Ovary (tissue), 7 donors: ENCODE measurements at regions not wholly inside any gene's neighbourhood (a gene's known extent, or its start where the extent isn't known, plus 50 kb on each side); places are given as distances from the start of the nearest gene placed in this dataset.
A peak's percentile ranks its signal among the peaks of the same experiment; 100 is the strongest.
"Not testable (repeated sequence)": the region's sequence is repeated elsewhere in the genome, so short reads cannot be mapped to it uniquely, and the experiment has no call there.

Experiments
- DNase-seq, 5 donors: peaks; one replicate each; pipeline ENCODE4 v3.0.0-alpha.2; 2019 to 2020
- H3K27ac ChIP-seq, 2 donors: fragments of 200-600 bp; one replicate each; pipeline versions ENCODE4 v1.5.1 to v1.8.0; 2019 to 2022
- H3K27me3 ChIP-seq: fragments of 200-600 bp; one replicate; pipeline ENCODE4 v1.8.0; 2022
- H3K36me3 ChIP-seq: fragments of 200-600 bp; sonication (generic); one replicate; pipeline ENCODE4 v1.5.1; 2019
- H3K4me1 ChIP-seq: one replicate; pipeline ENCODE4 v1.8.1; 2013; ENCODE audit warnings: mild to moderate bottlenecking, moderate library complexity; ENCODE audit not compliant: insufficient read depth
- H3K4me3 ChIP-seq: fragments of 200-600 bp; sonication (generic); one replicate; pipeline ENCODE4 v1.5.1; 2017
- H3K9me3 ChIP-seq, 2 donors: fragments of 200-600 bp in 1 of 2; sonication (generic) in 1 of 2; one replicate each; pipeline versions ENCODE4 v1.5.1 to v1.8.1; 2013 to 2019; ENCODE audit warnings: mild to moderate bottlenecking in 1 of 2, moderate library complexity in 1 of 2
- CTCF ChIP-seq, 3 donors: fragments of 450-650 bp in 2 of 3; fragments of 200-600 bp in 1 of 3; IDR thresholded peaks; one replicate each; pipeline versions ENCODE4 v1.5.1 to v1.8.0; 2016 to 2022; ENCODE audit warnings: antibody characterized with exemption in 3 of 3, mild to moderate bottlenecking in 1 of 3
- EP300 ChIP-seq: sonication (generic); formaldehyde crosslinking; IDR thresholded peaks from one replicate; pipeline ENCODE4 v1.6.1; 2017; ENCODE audit warnings: antibody characterized with exemption
- POLR2A ChIP-seq: fragments of 450-650 bp; IDR thresholded peaks from one replicate; pipeline ENCODE4 v1.6.1; 2017; ENCODE audit warnings: antibody characterized with exemption, mild to moderate bottlenecking, moderate library complexity
- WGBS, 3 donors: extraction: QIAGEN DNeasy Blood & Tissue Kit in 1 of 3; methylation state at CpG; one replicate each; pipeline versions ENCODE4 v1.1.5 to v1.1.7; 2013 to 2017; 5-methylcytosine and 5-hydroxymethylcytosine counted together
- intact Hi-C, 4 donors: fragments of 100-400 bp; cut with DNase I; formaldehyde crosslinking; loops; one replicate each; pipeline versions ENCODE4 v1.11.0 to v1.15.1; 2022 to 2023
- donor health status: DM: no; HTN: no; CAD: no; lungs with moderate emphysema.
- donor health status: DM: no; HTN: no; CAD: no.
- donor health status: Bipolar disorder and iron deficiency.
- donor health status: DM: no; HTN: no; CAD: no.
- donor health status: DM: yes; HTN: yes; CAD: no.

- DNase-seq = peak in 1 of 5 donors; percentile 21
- Histone ChIP-seq H3K4me3 (no peak overlapping the region), H3K36me3 (no peaks in the 10 kb centered on the region), H3K4me1 (peaks cover 1% of the 10 kb centered on the region), H3K9me3 (no peaks in the 10 kb centered on the region), H3K27ac (no peak overlapping the region), H3K27me3 (no peaks in the 10 kb centered on the region)
- intact Hi-C loops = no loop called here
- 93 to 94% (median 94%) methylated on average over 26 of the region's 26 CpGs for WGBS, 3 donors
- TF ChIP-seq POLR2A (no peak), EP300 (no peak), CTCF (IDR thresholded peaks at IDR 0.05) (no peak)
Measured at GRCh38 chr16:88131966-88132365, 180.7 kb downstream of the BANP start.

GRCh38 chr16:88132836-88133506, 181.7 kb downstream of the BANP start:
- Histone ChIP-seq H3K27ac (no peak overlapping the region), H3K36me3 (no peaks in the 10 kb centered on the region), H3K4me1 (peaks cover 1% of the 10 kb centered on the region), H3K27me3 (no peaks in the 10 kb centered on the region), H3K4me3 (no peak overlapping the region), H3K9me3 (no peaks in the 10 kb centered on the region)
- TF ChIP-seq CTCF (IDR thresholded peaks at IDR 0.05) (no peak), POLR2A (no peak), EP300 (no peak)
- 87 to 88% (median 88%) methylated on average over 27 of the region's 27 CpGs for whole genome bisulfite sequencing, 3 donors
- intact Hi-C loops = no loop called here
- DNase-seq = peak in 1 of 5 donors; percentile 17

- intact Hi-C loops = no loop called here
- Histone ChIP-seq H3K4me1 (peaks cover 1% of the 10 kb centered on the region), H3K36me3 (no peaks in the 10 kb centered on the region), H3K4me3 (no peak overlapping the region), H3K27ac (no peak overlapping the region), H3K9me3 (no peaks in the 10 kb centered on the region), H3K27me3 (no peaks in the 10 kb centered on the region)
- no peak for DNase-seq
- TF ChIP-seq EP300 (no peak), POLR2A (no peak), CTCF (IDR thresholded peaks at IDR 0.05) (no peak)
- WGBS, 3 donors = 94 to 98% (median 96%) methylated on average over 4 of the region's 4 CpGs
Measured at GRCh38 chr16:88133507-88133843, 182.2 kb downstream of the BANP start.

- H3K36me3 ChIP-seq, H3K9me3 ChIP-seq, H3K4me1 ChIP-seq, H3K27me3 ChIP-seq, H3K4me3 ChIP-seq, H3K27ac ChIP-seq, intact Hi-C loops: not testable (repeated sequence)
- peak in 1 of 5 donors; percentile 14 for DNase-seq
- WGBS, 3 donors = 77 to 81% (median 79%) methylated on average over 21 of the region's 21 CpGs
Measured at GRCh38 chr16:88134172-88134898, 183.1 kb downstream of the BANP start.

GRCh38 chr16:88134899-88135682, 183.9 kb downstream of the BANP start:
- WGBS, 3 donors = 43 to 53% (median 44%) methylated on average over 18 to 23 of the region's 24 CpGs
- intact Hi-C loops, H3K27me3 ChIP-seq, H3K27ac ChIP-seq, H3K9me3 ChIP-seq, H3K4me3 ChIP-seq, H3K36me3 ChIP-seq, H3K4me1 ChIP-seq: not testable (repeated sequence)
- peak in 1 of 5 donors; percentile 13 for DNase-seq

GRCh38 chr16:88136211-88136713, 185.0 kb downstream of the BANP start:
- H3K4me1 ChIP-seq, H3K36me3 ChIP-seq, H3K27me3 ChIP-seq, intact Hi-C loops, H3K9me3 ChIP-seq, DNase-seq, H3K4me3 ChIP-seq, H3K27ac ChIP-seq: not testable (repeated sequence)
- 77 to 80% (median 78%) methylated on average over 13 of the region's 13 CpGs for WGBS, 3 donors

GRCh38 chr16:88136939-88137338, 185.7 kb downstream of the BANP start:
- H3K27me3 ChIP-seq, H3K4me3 ChIP-seq, H3K36me3 ChIP-seq, H3K27ac ChIP-seq, H3K4me1 ChIP-seq, H3K9me3 ChIP-seq, DNase-seq, intact Hi-C loops: not testable (repeated sequence)
- WGBS, 3 donors = 96 to 97% (median 96%) methylated on average over 4 of the region's 4 CpGs

GRCh38 chr16:88139141-88139540, 187.9 kb downstream of the BANP start:
- H3K36me3 ChIP-seq, intact Hi-C loops, DNase-seq, H3K4me3 ChIP-seq, H3K4me1 ChIP-seq, H3K9me3 ChIP-seq, H3K27ac ChIP-seq, H3K27me3 ChIP-seq: not testable (repeated sequence)
- 78 to 86% (median 81%) methylated on average over 6 of the region's 6 CpGs for WGBS, 3 donors
